Psoas muscle (tissue), 7 donors: ENCODE measurements at regions not wholly inside any gene's neighbourhood (a gene's known extent, or its start where the extent isn't known, plus 50 kb on each side); places are given as distances from the start of the nearest gene placed in this dataset.
A peak's percentile ranks its signal among the peaks of the same experiment; 100 is the strongest.

Source experiments
- ATAC-seq, 4 donors: fragments of 200-7000 bp; cut with Tn5 transposase; one replicate each; pipeline ENCODE4 v1.9.1; 2020; ENCODE audit warnings: moderate library complexity in 3 of 4, mild to moderate bottlenecking in 2 of 4
- DNase-seq, 2 donors: peaks; one replicate each; pipeline ENCODE4 v3.0.0-alpha.2; 2020
- H3K27ac ChIP-seq: fragments of 200-600 bp; one replicate; pipeline ENCODE4 v1.8.0; 2022
- H3K27me3 ChIP-seq, 3 donors: fragments of 200-600 bp in 1 of 3; one replicate each; pipeline versions ENCODE4 v1.6.1 to v1.8.0; 2013 to 2022; ENCODE audit warnings: low read length in 2 of 3, mild to moderate bottlenecking in 2 of 3, moderate library complexity in 1 of 3; ENCODE audit not compliant: insufficient read depth in 3 of 3
- H3K36me3 ChIP-seq, 2 donors: fragments of 200-600 bp in 1 of 2; one replicate each; pipeline versions ENCODE4 v1.6.1 to v1.8.0; 2013 to 2022; ENCODE audit warnings: low read depth in 1 of 2, mild to moderate bottlenecking in 1 of 2, moderate library complexity in 1 of 2; ENCODE audit not compliant: insufficient read depth in 1 of 2
- H3K4me1 ChIP-seq: fragments of 200-600 bp; one replicate; pipeline ENCODE4 v1.8.0; 2022
- H3K4me3 ChIP-seq: fragments of 200-600 bp; one replicate; pipeline ENCODE4 v1.8.0; 2022; ENCODE audit warnings: mild to moderate bottlenecking
- H3K9me3 ChIP-seq: fragments of 200-600 bp; one replicate; pipeline ENCODE4 v1.8.0; 2022
- CTCF ChIP-seq: fragments of 200-600 bp; IDR thresholded peaks from one replicate; pipeline ENCODE4 v1.8.0; 2022; ENCODE audit warnings: antibody characterized with exemption
- WGBS, 3 donors: extraction: QIAGEN DNeasy Blood & Tissue Kit; methylation state at CpG; one replicate each; pipeline versions ENCODE4 v1.1.6 to v1.1.7; 2013; 5-methylcytosine and 5-hydroxymethylcytosine counted together
- intact Hi-C, 2 donors: fragments of 100-400 bp; cut with DNase I; formaldehyde crosslinking; loops; one replicate each; pipeline versions ENCODE4 v1.11.0 to v1.14.2; 2022
- donor health status: healthy with polysubstance abuse.
- donor health status: DM: no; HTN: no; CAD: no; lungs with moderate emphysema.
- donor health status: Bipolar disorder and iron deficiency.
- donor health status: healthy.
- donor health status: DM: yes; HTN: yes; CAD: no.
- donor health status: DM: no; HTN: no; CAD: no.
- donor health status: DM: yes; HTN: yes; CAD: no.

GRCh38 chr18:76660571-76661192, 161.7 kb upstream of the ZNF236 start:
- no peaks in the 10 kb centered on the region for H3K4me1 ChIP-seq
- 66 to 79% (median 75%) methylated on average over 9 of the region's 9 CpGs for WGBS, 3 donors
- intact Hi-C loops = no loop called here

GRCh38 chr18:76658627-76659026, 163.6 kb upstream of the ZNF516 start:
- no peak overlapping the region for H3K27ac ChIP-seq
- WGBS, 3 donors = 57 to 61% (median 59%) methylated on average over 7 of the region's 7 CpGs
- no peak for TF ChIP-seq CTCF
- H3K4me3 ChIP-seq = no peak overlapping the region
- H3K9me3 ChIP-seq = no peaks in the 10 kb centered on the region
- no peaks in the 10 kb centered on the region for H3K36me3 ChIP-seq
- DNase-seq (no peak), ATAC-seq (no peak)
- intact Hi-C loops = no loop called here
- peaks cover 0 to 14% (median 2%) of the 10 kb centered on the region in 3 donors for H3K27me3 ChIP-seq
- H3K4me1 ChIP-seq = no peaks in the 10 kb centered on the region

More at GRCh38 chr18:76660571-76661192, 161.7 kb upstream of the ZNF236 start:
- Histone ChIP-seq H3K27ac (no peak overlapping the region), H3K4me3 (no peak overlapping the region), H3K36me3 (no peaks in the 10 kb centered on the region), H3K27me3 (peaks cover 0 to 6% (median 0%) of the 10 kb centered on the region in 3 donors), H3K9me3 (no peaks in the 10 kb centered on the region)
- ATAC-seq (no peak), DNase-seq (no peak)
- no peak for TF ChIP-seq CTCF

- intact Hi-C loops = no loop called here
- ATAC-seq (peak in 1 of 4 donors; percentile 64), DNase-seq (no peak)
- 32 to 39% (median 34%) methylated on average over 9 of the region's 9 CpGs for WGBS, 3 donors
- Histone ChIP-seq H3K4me3 (no peak overlapping the region), H3K27ac (no peak overlapping the region), H3K9me3 (no peaks in the 10 kb centered on the region), H3K27me3 (peaks cover 0 to 14% (median 2%) of the 10 kb centered on the region in 3 donors), H3K4me1 (no peaks in the 10 kb centered on the region), H3K36me3 (no peaks in the 10 kb centered on the region)
- no peak for TF ChIP-seq CTCF
These were observed 162.9 kb upstream of the ZNF516 start for GRCh38 chr18:76657911-76658470.

GRCh38 chr18:76656925-76657827, 162.1 kb upstream of the ZNF516 start:
- Histone ChIP-seq H3K27ac (no peak overlapping the region), H3K27me3 (peaks cover 0 to 17% (median 2%) of the 10 kb centered on the region in 3 donors), H3K4me3 (no peak overlapping the region), H3K9me3 (no peaks in the 10 kb centered on the region), H3K4me1 (no peaks in the 10 kb centered on the region), H3K36me3 (no peaks in the 10 kb centered on the region)
- 43 to 49% (median 48%) methylated on average over 8 of the region's 8 CpGs for WGBS, 3 donors
- intact Hi-C loops = no loop called here
- DNase-seq (no peak), ATAC-seq (no peak)
- no peak for TF ChIP-seq CTCF
